ENCODE measurements at regions not wholly inside any gene's neighbourhood (a gene's known extent, or its start where the extent isn't known, plus 50 kb on each side); places are given as distances from the start of the nearest gene placed in this dataset.

DNA sequence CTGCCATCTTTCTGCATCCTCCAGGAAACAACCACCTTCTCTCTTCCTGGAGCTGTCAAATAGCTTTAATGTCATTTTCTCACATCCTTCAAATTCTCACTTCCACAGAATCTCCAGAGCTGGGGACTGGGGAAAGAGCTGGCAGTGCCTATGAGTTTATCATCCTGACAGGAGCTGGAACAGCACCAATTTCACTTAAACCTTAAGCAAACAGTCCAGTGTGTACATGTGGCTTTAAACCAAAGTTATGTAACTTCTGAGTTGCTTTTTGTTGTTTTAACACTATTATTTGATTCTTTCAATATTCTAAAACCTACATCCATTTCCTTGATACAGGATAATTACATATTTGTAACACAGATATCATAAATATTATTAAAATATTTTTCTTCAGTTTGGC is 331.5 kb upstream of the ARGLU1 start:
- H3K9me3 ChIP-seq: no peaks in the 10 kb centered on the region
- intact Hi-C loops (cut with DNase I): no loop called here
- no peaks in the 10 kb centered on the region for H3K36me3 ChIP-seq
- TF ChIP-seq POLR2A (IDR thresholded peaks at IDR 0.05) (no peak), CTCF (IDR thresholded peaks at IDR 0.05) (no peak)
- no peaks in the 10 kb centered on the region for H3K4me1 ChIP-seq
- no peak overlapping the region for H3K27ac ChIP-seq
- no peak overlapping the region for H3K4me3 ChIP-seq
- DNase-seq (no peak), ATAC-seq (no peak)
- no peaks in the 10 kb centered on the region for H3K27me3 ChIP-seq

- TF ChIP-seq POLR2A (IDR thresholded peaks at IDR 0.05): no peak
- no peak for TF ChIP-seq CTCF (IDR thresholded peaks at IDR 0.05)
- intact Hi-C loops (cut with DNase I): no loop called here
- no peak for ATAC-seq
- H3K4me3 ChIP-seq: no peak overlapping the region
- 58% methylated on average over 2 of the region's 2 CpGs for WGBS (ENCODE audit: insufficient coverage, low coverage, low lambda C conversion rate, missing lambda C conversion rate)
- H3K4me1 ChIP-seq: no peaks in the 10 kb centered on the region
- no peaks in the 10 kb centered on the region for H3K36me3 ChIP-seq
- no peaks in the 10 kb centered on the region for H3K27me3 ChIP-seq
- H3K9me3 ChIP-seq: no peaks in the 10 kb centered on the region
- no peak for DNase-seq
- H3K27ac ChIP-seq: no peak overlapping the region
Measured at GRCh38 chr13:106898231-106898630, 330.3 kb upstream of the ARGLU1 start.

DNA sequence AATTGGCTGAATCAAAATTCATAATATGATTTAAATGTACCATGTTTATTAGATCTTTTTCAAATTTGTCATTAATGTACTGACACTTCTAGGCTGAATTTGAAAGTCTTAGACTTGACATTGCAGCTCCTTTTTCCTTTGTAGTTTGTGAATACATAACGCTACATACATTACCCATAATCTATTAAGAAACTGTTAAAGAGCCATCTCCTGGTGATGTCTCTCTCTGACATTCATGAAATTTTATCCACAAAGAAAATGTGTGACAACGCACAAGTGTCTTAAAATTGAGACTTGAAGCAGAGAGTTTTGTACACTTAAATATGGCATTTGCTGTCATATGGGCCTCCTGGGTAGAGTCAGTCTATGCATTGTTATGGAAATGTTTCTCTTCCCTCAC is 320.2 kb upstream of the ARGLU1 start:
- ATAC-seq: no peak

DNA sequence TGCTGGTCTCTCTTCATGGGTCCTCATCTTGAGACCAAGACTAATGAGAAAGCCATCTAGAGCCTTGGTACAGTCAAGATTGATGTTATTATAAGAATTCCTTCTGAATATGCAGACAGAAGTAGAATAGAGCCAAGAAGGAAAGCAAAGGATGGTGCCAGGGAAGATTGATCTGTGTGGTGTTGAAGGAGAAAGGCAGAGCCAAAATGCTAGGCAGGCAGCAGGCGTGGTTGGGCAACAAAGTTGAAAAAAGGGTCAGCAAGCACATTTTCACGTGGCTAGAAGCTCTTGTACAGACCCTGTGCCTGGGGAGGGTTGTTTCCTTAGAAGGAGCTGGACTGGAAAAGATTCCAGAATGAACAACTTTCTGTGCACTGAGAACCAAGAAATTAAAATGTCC is 319.7 kb upstream of the ARGLU1 start:
- Histone ChIP-seq H3K9me3 (no peaks in the 10 kb centered on the region), H3K36me3 (no peaks in the 10 kb centered on the region), H3K27me3 (no peaks in the 10 kb centered on the region), H3K27ac (no peak overlapping the region), H3K4me1 (no peaks in the 10 kb centered on the region), H3K4me3 (no peak overlapping the region)
- intact Hi-C loops (cut with DNase I): no loop called here
- TF ChIP-seq CTCF (IDR thresholded peaks at IDR 0.05) (no peak), POLR2A (IDR thresholded peaks at IDR 0.05) (no peak)
- ATAC-seq (no peak), DNase-seq (no peak)
- 49% methylated on average over 2 of the region's 2 CpGs for WGBS (ENCODE audit: insufficient coverage, low coverage, low lambda C conversion rate, missing lambda C conversion rate)

More for the DNA sequence above, 320.2 kb upstream of the ARGLU1 start:
- TF ChIP-seq POLR2A (IDR thresholded peaks at IDR 0.05) (no peak), CTCF (IDR thresholded peaks at IDR 0.05) (no peak)
- no peaks in the 10 kb centered on the region for H3K4me1 ChIP-seq
- no peak overlapping the region for H3K27ac ChIP-seq
- DNase-seq: no peak
- intact Hi-C loops (cut with DNase I): no loop called here
- H3K9me3 ChIP-seq: no peaks in the 10 kb centered on the region
- WGBS (ENCODE audit: insufficient coverage, low coverage, low lambda C conversion rate, missing lambda C conversion rate): 78% methylated on average over 2 of the region's 2 CpGs
- no peaks in the 10 kb centered on the region for H3K27me3 ChIP-seq
- no peak overlapping the region for H3K4me3 ChIP-seq
- H3K36me3 ChIP-seq: no peaks in the 10 kb centered on the region

- no peak for ATAC-seq
- Histone ChIP-seq H3K27me3 (no peaks in the 10 kb centered on the region), H3K36me3 (no peaks in the 10 kb centered on the region), H3K9me3 (no peaks in the 10 kb centered on the region), H3K27ac (no peak overlapping the region), H3K4me1 (no peaks in the 10 kb centered on the region), H3K4me3 (no peak overlapping the region)
- no peak for DNase-seq
- intact Hi-C loops (cut with DNase I): no loop called here
- TF ChIP-seq POLR2A (IDR thresholded peaks at IDR 0.05) (no peak), CTCF (IDR thresholded peaks at IDR 0.05) (no peak)
Measured at GRCh38 chr13:106883976-106884375, 316.0 kb upstream of the ARGLU1 start.
